ENCODE measurements at regions not wholly inside any gene's neighbourhood (a gene's known extent, or its start where the extent isn't known, plus 50 kb on each side); places are given as distances from the start of the nearest gene placed in this dataset.

GRCh38 chr9:83183621-83184020 lies 120.7 kb upstream of the RASEF start:
- H3K4me3 ChIP-seq (ENCODE audit: low read depth, low read length), result no peak overlapping the region
- no peaks in the 10 kb centered on the region for H3K36me3 ChIP-seq (ENCODE audit: control insufficient read depth in 2 of 2, insufficient read depth in 1 of 2, low read length in 2 of 2)
- ChIA-PET POLR2A (no interaction called here), CTCF (interaction anchor here (0.9 kb wide), 1 partner anchor 14 kb away, joined by 5 read pairs; no protein-coding TSS in a partner anchor)
- TF ChIP-seq, protein P1, sequence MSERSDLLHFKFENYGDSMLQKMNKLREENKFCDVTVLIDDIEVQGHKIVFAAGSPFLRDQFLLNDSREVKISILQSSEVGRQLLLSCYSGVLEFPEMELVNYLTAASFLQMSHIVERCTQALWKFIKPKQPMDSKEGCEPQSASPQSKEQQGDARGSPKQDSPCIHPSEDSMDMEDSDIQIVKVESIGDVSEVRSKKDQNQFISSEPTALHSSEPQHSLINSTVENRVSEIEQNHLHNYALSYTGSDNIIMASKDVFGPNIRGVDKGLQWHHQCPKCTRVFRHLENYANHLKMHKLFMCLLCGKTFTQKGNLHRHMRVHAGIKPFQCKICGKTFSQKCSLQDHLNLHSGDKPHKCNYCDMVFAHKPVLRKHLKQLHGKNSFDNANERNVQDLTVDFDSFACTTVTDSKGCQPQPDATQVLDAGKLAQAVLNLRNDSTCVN (tag by site-specific recombination; optimal IDR thresholded peaks at IDR 0.05), result no peak
- TF ChIP-seq KLF10 (tag by site-specific recombination; IDR thresholded peaks at IDR 0.05), result no peak
- no peak for TF ChIP-seq ZNF202 (tag by site-specific recombination; IDR thresholded peaks at IDR 0.05; ENCODE audit: borderline replicate concordance)
- TF ChIP-seq ZXDB (tag by site-specific recombination; IDR thresholded peaks at IDR 0.05), result no peak
- TF ChIP-seq ZNF148 (tag by site-specific recombination; IDR thresholded peaks at IDR 0.05; ENCODE audit: borderline replicate concordance), result no peak
- TF ChIP-seq ZNF221 (tag by site-specific recombination; IDR thresholded peaks at IDR 0.05; ENCODE audit: borderline replicate concordance), result no peak
- no peak for TF ChIP-seq ZNF544 (tag by site-specific recombination; IDR thresholded peaks at IDR 0.05)
- TF ChIP-seq ZIC2 (tag by site-specific recombination; IDR thresholded peaks at IDR 0.05), result no peak
- no peak for TF ChIP-seq ZNF350 (tag by site-specific recombination; IDR thresholded peaks at IDR 0.05)
- TF ChIP-seq MEIS1 (CRISPR knock-in tag; IDR thresholded peaks at IDR 0.05; ENCODE audit: borderline replicate concordance), result no peak
- TF ChIP-seq ZNF140 (tag by site-specific recombination; IDR thresholded peaks at IDR 0.05), result no peak
- TF ChIP-seq ZNF513 (tag by site-specific recombination; IDR thresholded peaks at IDR 0.05), result no peak
- no peak for TF ChIP-seq ZSCAN23 (tag by site-specific recombination; IDR thresholded peaks at IDR 0.05)
- no peak for TF ChIP-seq ZNF112 (tag by site-specific recombination; IDR thresholded peaks at IDR 0.05)
- no peak for TF ChIP-seq ZFHX2 (tag by site-specific recombination; conservative IDR thresholded peaks at IDR 0.05)
- no peak for TF ChIP-seq BCL6B (tag by site-specific recombination; IDR thresholded peaks at IDR 0.05)
- no peak for TF ChIP-seq ZNF324 (tag by site-specific recombination; IDR thresholded peaks at IDR 0.05)
- no peak for TF ChIP-seq ZNF664 (tag by site-specific recombination; IDR thresholded peaks at IDR 0.05)
- TF ChIP-seq ZNF292 (tag by site-specific recombination; IDR thresholded peaks at IDR 0.05; ENCODE audit: borderline replicate concordance, low read depth), result no peak
- TF ChIP-seq ZNF16 (tag by site-specific recombination; IDR thresholded peaks at IDR 0.05; ENCODE audit: low read depth), result no peak
- no peak overlapping the region for H3K27ac ChIP-seq (ENCODE audit: extremely low read depth, low read depth, low read length)
- no peaks in the 10 kb centered on the region for H3K4me1 ChIP-seq (ENCODE audit: control insufficient read depth, insufficient read depth, low read length)
- no peaks in the 10 kb centered on the region for H3K9me3 ChIP-seq (ENCODE audit: control insufficient read depth, insufficient read depth, low read depth, low read length)

- TF ChIP-seq, protein P2, sequence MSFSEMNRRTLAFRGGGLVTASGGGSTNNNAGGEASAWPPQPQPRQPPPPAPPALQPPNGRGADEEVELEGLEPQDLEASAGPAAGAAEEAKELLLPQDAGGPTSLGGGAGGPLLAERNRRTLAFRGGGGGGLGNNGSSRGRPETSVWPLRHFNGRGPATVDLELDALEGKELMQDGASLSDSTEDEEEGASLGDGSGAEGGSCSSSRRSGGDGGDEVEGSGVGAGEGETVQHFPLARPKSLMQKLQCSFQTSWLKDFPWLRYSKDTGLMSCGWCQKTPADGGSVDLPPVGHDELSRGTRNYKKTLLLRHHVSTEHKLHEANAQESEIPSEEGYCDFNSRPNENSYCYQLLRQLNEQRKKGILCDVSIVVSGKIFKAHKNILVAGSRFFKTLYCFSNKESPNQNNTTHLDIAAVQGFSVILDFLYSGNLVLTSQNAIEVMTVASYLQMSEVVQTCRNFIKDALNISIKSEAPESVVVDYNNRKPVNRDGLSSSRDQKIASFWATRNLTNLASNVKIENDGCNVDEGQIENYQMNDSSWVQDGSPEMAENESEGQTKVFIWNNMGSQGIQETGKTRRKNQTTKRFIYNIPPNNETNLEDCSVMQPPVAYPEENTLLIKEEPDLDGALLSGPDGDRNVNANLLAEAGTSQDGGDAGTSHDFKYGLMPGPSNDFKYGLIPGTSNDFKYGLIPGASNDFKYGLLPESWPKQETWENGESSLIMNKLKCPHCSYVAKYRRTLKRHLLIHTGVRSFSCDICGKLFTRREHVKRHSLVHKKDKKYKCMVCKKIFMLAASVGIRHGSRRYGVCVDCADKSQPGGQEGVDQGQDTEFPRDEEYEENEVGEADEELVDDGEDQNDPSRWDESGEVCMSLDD (tag by site-specific recombination; IDR thresholded peaks at IDR 0.05), result no peak
- POLR2A ChIA-PET, result no interaction called here
- no peak overlapping the region for H3K27ac ChIP-seq (ENCODE audit: extremely low read depth, low read depth, low read length)
These were observed 119.1 kb upstream of the RASEF start for GRCh38 chr9:83182071-83182470.

More at GRCh38 chr9:83182071-83182470, 119.1 kb upstream of the RASEF start:
- H3K4me1 ChIP-seq (ENCODE audit: control insufficient read depth, insufficient read depth, low read length), result no peaks in the 10 kb centered on the region
- no peak overlapping the region for H3K4me3 ChIP-seq (ENCODE audit: low read depth, low read length)
- H3K9me3 ChIP-seq (ENCODE audit: control insufficient read depth, insufficient read depth, low read depth, low read length), result no peaks in the 10 kb centered on the region
- H3K36me3 ChIP-seq (ENCODE audit: control insufficient read depth in 2 of 2, insufficient read depth in 1 of 2, low read length in 2 of 2), result no peaks in the 10 kb centered on the region
- CTCF ChIA-PET, result interaction anchor here (0.6 kb wide), 1 partner anchor 26 kb away, joined by 3 read pairs; no protein-coding TSS in a partner anchor

All from HEK293 (cell line).